ENCODE measurements at regions not wholly inside any gene's neighbourhood (a gene's known extent, or its start where the extent isn't known, plus 50 kb on each side); places are given as distances from the start of the nearest gene placed in this dataset.

DNA sequence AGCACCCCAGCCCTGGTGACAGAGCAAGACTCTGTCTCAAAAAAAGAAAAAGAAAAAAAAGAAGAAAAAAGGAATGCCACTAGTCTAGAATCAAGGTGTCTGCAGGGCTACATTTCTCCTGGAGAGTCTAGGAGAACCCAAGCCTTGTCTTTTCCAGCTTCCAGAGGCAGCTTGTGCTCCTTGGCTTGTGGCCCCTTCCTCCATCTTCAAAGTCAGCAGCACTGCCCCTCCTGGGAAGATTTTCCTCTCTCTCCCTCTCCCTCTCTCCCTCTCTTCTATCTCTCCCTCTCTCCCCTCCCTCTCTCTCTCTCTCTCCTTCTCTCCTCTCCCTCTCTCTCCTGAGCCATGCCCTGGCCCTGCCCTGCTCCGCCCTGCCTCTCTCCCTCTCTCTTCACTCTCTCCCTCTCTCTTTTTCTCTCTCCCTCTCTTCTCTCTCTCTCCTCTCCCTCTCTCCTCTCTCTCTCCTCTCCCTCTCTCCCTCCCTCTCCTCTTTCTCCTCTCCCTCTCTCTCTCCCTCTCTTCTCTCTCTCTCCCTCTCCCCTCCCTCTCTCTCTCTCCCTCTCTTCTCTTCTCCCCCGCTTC lies 97.7 kb upstream of the FGF3 start:
- peaks cover 17% of the 10 kb centered on the region for H3K27me3 Mint-ChIP-seq
- peak overlapping the region in 1 of 4 donors; percentile 65 for H3K4me3 Mint-ChIP-seq
- peaks cover 0 to 1% (median 0%) of the 10 kb centered on the region in 3 donors for H3K9me3 Mint-ChIP-seq
- H3K4me1 Mint-ChIP-seq: no peaks in the 10 kb centered on the region
- no peaks in the 10 kb centered on the region for H3K36me3 Mint-ChIP-seq
- no peak overlapping the region for H3K27ac Mint-ChIP-seq

GRCh38 chr11:69917529-69917928 lies 98.3 kb upstream of the FGF3 start:
- no peaks in the 10 kb centered on the region for H3K36me3 Mint-ChIP-seq
- H3K4me1 Mint-ChIP-seq: no peaks in the 10 kb centered on the region
- H3K4me3 Mint-ChIP-seq: no peak overlapping the region
- H3K27me3 Mint-ChIP-seq: peaks cover 18% of the 10 kb centered on the region
- H3K9me3 Mint-ChIP-seq: peaks cover 0 to 2% (median 0%) of the 10 kb centered on the region in 3 donors
- peak overlapping the region in 1 of 3 donors; percentile 35 for H3K27ac Mint-ChIP-seq

GRCh38 chr11:69918231-69918937 lies 99.2 kb upstream of the FGF3 start:
- H3K36me3 Mint-ChIP-seq: no peaks in the 10 kb centered on the region
- H3K4me3 Mint-ChIP-seq: no peak overlapping the region
- H3K27ac Mint-ChIP-seq: peak overlapping the region in 1 of 3 donors; percentile 35
- peaks cover 23% of the 10 kb centered on the region for H3K27me3 Mint-ChIP-seq
- H3K9me3 Mint-ChIP-seq: peaks cover 0 to 2% (median 0%) of the 10 kb centered on the region in 3 donors
- H3K4me1 Mint-ChIP-seq: no peaks in the 10 kb centered on the region

- no peak overlapping the region for H3K27ac Mint-ChIP-seq
- H3K9me3 Mint-ChIP-seq: peaks cover 0 to 3% (median 0%) of the 10 kb centered on the region in 3 donors
- H3K4me1 Mint-ChIP-seq: no peaks in the 10 kb centered on the region
- peaks cover 29% of the 10 kb centered on the region for H3K27me3 Mint-ChIP-seq
- no peak overlapping the region for H3K4me3 Mint-ChIP-seq
- H3K36me3 Mint-ChIP-seq: no peaks in the 10 kb centered on the region
Observed at GRCh38 chr11:69918938-69919650, 99.9 kb upstream of the FGF3 start.

DNA sequence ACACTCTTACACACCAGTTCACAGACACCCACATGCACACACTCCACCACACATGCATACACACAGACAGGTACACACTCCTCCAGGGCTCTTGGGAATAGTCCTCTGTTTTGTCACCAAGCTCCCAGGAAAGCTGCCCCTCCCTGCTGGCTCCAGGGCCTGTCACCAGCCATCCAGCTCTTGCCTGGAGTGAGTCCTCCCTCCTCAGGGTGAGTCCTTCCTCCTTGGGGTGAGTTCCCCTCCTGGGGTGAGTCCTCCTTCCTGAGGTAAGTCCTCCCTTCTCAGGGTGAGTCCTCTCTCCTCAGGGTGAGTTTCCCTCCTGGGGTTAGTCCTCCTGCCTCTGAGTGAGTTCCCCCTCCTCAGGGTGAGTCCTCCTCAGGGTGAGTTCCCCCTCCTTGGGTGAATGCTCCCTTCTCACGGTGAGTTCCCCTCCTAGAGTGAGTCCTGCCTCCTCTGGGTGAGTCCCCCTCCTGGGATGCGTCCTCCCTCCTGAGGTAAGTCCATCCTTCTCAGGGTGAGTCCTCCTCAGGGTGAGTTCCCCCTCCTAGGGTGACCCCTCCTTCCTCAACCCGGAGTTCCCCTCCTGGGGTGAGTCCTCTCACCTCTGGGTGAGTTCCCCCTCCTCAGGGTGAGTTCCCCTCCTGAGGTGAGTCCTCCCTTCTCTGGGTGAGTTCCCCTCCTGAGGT lies 100.6 kb upstream of the FGF3 start:
- no peak overlapping the region for H3K4me3 Mint-ChIP-seq
- no peaks in the 10 kb centered on the region for H3K36me3 Mint-ChIP-seq
- no peak overlapping the region for H3K27ac Mint-ChIP-seq
- H3K9me3 Mint-ChIP-seq: peaks cover 0 to 3% (median 0%) of the 10 kb centered on the region in 3 donors
- no peaks in the 10 kb centered on the region for H3K4me1 Mint-ChIP-seq
- H3K27me3 Mint-ChIP-seq: peaks cover 34% of the 10 kb centered on the region

- Mint-ChIP-seq H3K4me1 (peaks cover 0 to under 1% (median 0%) of the 10 kb centered on the region in 3 donors), H3K27ac (no peak overlapping the region), H3K9me3 (peaks cover 0 to 3% (median 0%) of the 10 kb centered on the region in 3 donors), H3K4me3 (no peak overlapping the region), H3K36me3 (no peaks in the 10 kb centered on the region), H3K27me3 (peaks cover 34% of the 10 kb centered on the region)
Observed at GRCh38 chr11:69920345-69921127, 101.3 kb upstream of the FGF3 start.

- Mint-ChIP-seq H3K4me3 (no peak overlapping the region), H3K27ac (peak overlapping the region in 1 of 3 donors; percentile 67), H3K9me3 (peaks cover 0 to 3% (median 0%) of the 10 kb centered on the region in 3 donors), H3K27me3 (peaks cover 39% of the 10 kb centered on the region), H3K36me3 (no peaks in the 10 kb centered on the region), H3K4me1 (peaks cover 0 to 3% (median 0%) of the 10 kb centered on the region in 3 donors)
Observed at GRCh38 chr11:69921128-69922014, 102.2 kb upstream of the FGF3 start.

DNA sequence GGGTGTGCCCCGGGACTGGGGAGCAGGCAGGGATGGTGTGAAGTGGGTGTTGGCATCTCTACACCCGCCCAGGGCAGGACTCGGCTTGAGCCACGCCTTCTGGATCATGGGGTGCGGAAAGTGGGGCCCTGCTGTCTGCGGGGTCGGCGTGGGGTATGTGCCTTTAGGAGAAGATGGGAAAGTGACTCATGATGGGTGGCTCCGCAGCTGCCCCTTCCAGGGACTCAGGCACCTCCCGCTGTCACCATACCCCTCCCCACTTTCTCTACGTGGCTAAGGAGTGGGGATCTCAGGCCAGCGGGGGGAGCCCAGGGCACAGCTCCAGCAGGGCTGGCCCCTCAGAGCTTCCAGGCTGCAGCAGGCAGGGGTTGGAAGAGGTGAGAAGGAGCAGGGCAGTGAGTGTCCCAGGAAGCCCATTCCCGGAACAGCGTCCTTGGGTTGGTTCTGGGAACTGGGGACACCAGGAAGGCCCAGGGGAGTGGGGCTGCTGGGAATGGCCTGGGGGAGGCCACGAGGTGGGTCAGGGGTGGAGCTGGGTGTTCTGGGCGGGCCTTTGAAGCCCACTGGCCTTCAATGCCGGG lies 102.9 kb upstream of the FGF3 start:
- H3K4me3 Mint-ChIP-seq: no peak overlapping the region
- no peaks in the 10 kb centered on the region for H3K36me3 Mint-ChIP-seq
- H3K9me3 Mint-ChIP-seq: peaks cover 0 to 3% (median 0%) of the 10 kb centered on the region in 3 donors
- H3K27ac Mint-ChIP-seq: peak overlapping the region in 1 of 3 donors; percentile 67
- H3K27me3 Mint-ChIP-seq: peaks cover 44% of the 10 kb centered on the region
- peaks cover 0 to 3% (median 0%) of the 10 kb centered on the region in 3 donors for H3K4me1 Mint-ChIP-seq

DNA sequence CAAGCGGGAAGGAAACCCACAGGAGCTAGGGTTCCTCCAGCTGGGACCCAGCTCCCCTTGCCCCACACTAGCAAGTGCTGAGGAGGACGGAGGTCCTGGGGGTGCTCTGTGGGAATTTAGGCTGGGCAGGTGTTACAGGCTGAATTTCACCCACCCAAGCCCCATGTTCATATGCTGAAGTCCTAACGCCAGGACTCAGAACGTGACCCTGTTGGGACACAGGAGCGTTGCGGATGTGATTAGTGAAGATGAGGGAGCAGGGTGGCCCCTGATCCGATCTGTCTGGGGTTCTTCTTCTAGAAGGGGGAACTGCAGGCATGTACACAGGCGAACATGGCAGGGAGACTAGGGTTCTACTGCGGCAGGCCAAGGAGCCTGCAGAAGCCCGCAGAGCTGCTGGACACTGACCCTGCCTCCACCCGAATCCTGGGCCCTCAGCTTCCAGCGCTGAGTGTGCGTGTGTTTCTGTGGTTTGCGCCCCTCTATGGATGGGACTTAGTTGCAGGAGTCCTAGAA lies 103.4 kb upstream of the FGF3 start:
- Mint-ChIP-seq H3K4me1 (peaks cover 0 to 3% (median 0%) of the 10 kb centered on the region in 3 donors), H3K4me3 (no peak overlapping the region), H3K36me3 (no peaks in the 10 kb centered on the region), H3K27me3 (peaks cover 50% of the 10 kb centered on the region), H3K27ac (no peak overlapping the region), H3K9me3 (peaks cover 0 to 3% (median 0%) of the 10 kb centered on the region in 3 donors)

GRCh38 chr11:69923196-69923595 lies 104.0 kb upstream of the FGF3 start:
- no peak overlapping the region for H3K4me3 Mint-ChIP-seq
- H3K36me3 Mint-ChIP-seq: no peaks in the 10 kb centered on the region
- H3K27me3 Mint-ChIP-seq: peaks cover 53% of the 10 kb centered on the region
- H3K27ac Mint-ChIP-seq: no peak overlapping the region
- H3K9me3 Mint-ChIP-seq: peaks cover 0 to 3% (median 0%) of the 10 kb centered on the region in 3 donors
- H3K4me1 Mint-ChIP-seq: peaks cover 0 to 3% (median 0%) of the 10 kb centered on the region in 3 donors

DNA sequence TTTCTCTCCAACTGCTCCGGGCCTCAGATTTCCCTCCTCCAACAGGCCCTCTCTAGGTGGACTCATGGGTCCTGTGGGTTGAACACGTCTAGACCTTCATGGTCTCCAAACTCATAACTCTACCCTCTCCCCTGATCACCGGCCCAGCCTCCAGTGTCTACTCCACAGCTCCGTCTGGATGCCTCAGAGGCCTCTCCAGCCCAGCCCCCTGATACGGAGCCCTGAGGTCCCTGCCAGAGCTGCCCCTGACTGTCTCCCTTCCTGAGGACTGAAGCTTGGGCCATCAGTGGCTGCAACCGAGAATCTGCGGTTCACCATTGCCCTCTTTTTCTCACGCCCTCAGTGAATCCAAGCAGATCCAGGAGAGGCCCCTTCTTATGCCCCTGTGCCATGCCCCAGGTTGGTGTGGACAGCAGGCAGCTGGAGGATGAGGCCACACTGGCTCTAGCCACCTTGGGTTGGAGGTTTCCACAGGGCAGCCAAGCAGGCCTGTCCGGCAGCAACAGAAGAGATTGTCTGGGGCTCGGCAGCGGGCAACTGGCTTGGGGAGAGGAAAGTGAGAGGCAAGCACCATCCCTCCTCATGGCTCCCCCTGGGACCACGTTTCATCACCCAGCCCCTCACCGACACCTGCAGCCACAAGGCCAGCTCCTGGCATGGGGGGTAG lies 104.6 kb upstream of the FGF3 start:
- peaks cover 0 to 3% (median 0%) of the 10 kb centered on the region in 3 donors for H3K9me3 Mint-ChIP-seq
- H3K36me3 Mint-ChIP-seq: no peaks in the 10 kb centered on the region
- H3K4me3 Mint-ChIP-seq: no peak overlapping the region
- no peak overlapping the region for H3K27ac Mint-ChIP-seq
- peaks cover 50% of the 10 kb centered on the region for H3K27me3 Mint-ChIP-seq
- peaks cover 0 to 3% (median 0%) of the 10 kb centered on the region in 3 donors for H3K4me1 Mint-ChIP-seq

GRCh38 chr11:69924308-69925161 lies 105.3 kb upstream of the FGF3 start:
- H3K27me3 Mint-ChIP-seq: peaks cover 48% of the 10 kb centered on the region
- H3K27ac Mint-ChIP-seq: peak overlapping the region in 1 of 3 donors; percentile 34
- H3K36me3 Mint-ChIP-seq: no peaks in the 10 kb centered on the region
- H3K9me3 Mint-ChIP-seq: peaks cover 0 to 3% (median 1%) of the 10 kb centered on the region in 3 donors
- H3K4me1 Mint-ChIP-seq: peaks cover 0 to 3% (median 0%) of the 10 kb centered on the region in 3 donors
- H3K4me3 Mint-ChIP-seq: peak overlapping the region in 1 of 4 donors; percentile 14

All from IgD-negative memory B cell (primary cell).